ENCODE measurements at regions not wholly inside any gene's neighbourhood (a gene's known extent, or its start where the extent isn't known, plus 50 kb on each side); places are given as distances from the start of the nearest gene placed in this dataset.

GRCh38 chr14:48586099-48586498 lies 910.7 kb upstream of the MDGA2 start:
- TF ChIP-seq CTCF (IDR thresholded peaks at IDR 0.05; ENCODE audit: poor library complexity, severe bottlenecking), result no peak
- Histone ChIP-seq H3K4me1 (ENCODE audit: insufficient read depth, poor library complexity, severe bottlenecking) (no peaks in the 10 kb centered on the region), H3K36me3 (ENCODE audit: low read depth) (no peaks in the 10 kb centered on the region), H3K9me3 (ENCODE audit: severe bottlenecking) (no peaks in the 10 kb centered on the region), H3K27ac (ENCODE audit: poor library complexity, severe bottlenecking) (no peak overlapping the region), H3K4me3 (ENCODE audit: severe bottlenecking) (no peak overlapping the region), H3K27me3 (ENCODE audit: insufficient read depth, poor library complexity, severe bottlenecking) (peaks cover 24% of the 10 kb centered on the region)
- ATAC-seq (ENCODE audit: low read depth), result no peak
- no peak for DNase-seq (ENCODE audit: low spot score)

GRCh38 chr14:48584031-48584430 lies 908.6 kb upstream of the MDGA2 start:
- DNase-seq (ENCODE audit: low spot score), result no peak
- Histone ChIP-seq H3K27me3 (ENCODE audit: insufficient read depth, poor library complexity, severe bottlenecking) (peaks cover 10% of the 10 kb centered on the region), H3K4me1 (ENCODE audit: insufficient read depth, poor library complexity, severe bottlenecking) (no peaks in the 10 kb centered on the region), H3K4me3 (ENCODE audit: severe bottlenecking) (no peak overlapping the region), H3K9me3 (ENCODE audit: severe bottlenecking) (no peaks in the 10 kb centered on the region), H3K27ac (ENCODE audit: poor library complexity, severe bottlenecking) (no peak overlapping the region), H3K36me3 (ENCODE audit: low read depth) (no peaks in the 10 kb centered on the region)
- peak; percentile 74 for ATAC-seq (ENCODE audit: low read depth)
- no peak for TF ChIP-seq CTCF (IDR thresholded peaks at IDR 0.05; ENCODE audit: poor library complexity, severe bottlenecking)

GRCh38 chr14:48582938-48583337 lies 907.5 kb upstream of the MDGA2 start:
- H3K27ac ChIP-seq (ENCODE audit: poor library complexity, severe bottlenecking), result no peak overlapping the region
- no peaks in the 10 kb centered on the region for H3K4me1 ChIP-seq (ENCODE audit: insufficient read depth, poor library complexity, severe bottlenecking)
- ATAC-seq (ENCODE audit: low read depth), result no peak
- H3K4me3 ChIP-seq (ENCODE audit: severe bottlenecking), result no peak overlapping the region
- no peaks in the 10 kb centered on the region for H3K9me3 ChIP-seq (ENCODE audit: severe bottlenecking)
- H3K36me3 ChIP-seq (ENCODE audit: low read depth), result no peaks in the 10 kb centered on the region
- DNase-seq (ENCODE audit: low spot score), result no peak
- H3K27me3 ChIP-seq (ENCODE audit: insufficient read depth, poor library complexity, severe bottlenecking), result peaks cover 14% of the 10 kb centered on the region
- no peak for TF ChIP-seq CTCF (IDR thresholded peaks at IDR 0.05; ENCODE audit: poor library complexity, severe bottlenecking)

GRCh38 chr14:48580692-48581091 lies 905.3 kb upstream of the MDGA2 start:
- TF ChIP-seq CTCF (IDR thresholded peaks at IDR 0.05; ENCODE audit: poor library complexity, severe bottlenecking), result no peak

GRCh38 chr14:48575772-48576171 lies 900.4 kb upstream of the MDGA2 start:
- ATAC-seq (ENCODE audit: low read depth), result no peak
- Histone ChIP-seq H3K36me3 (ENCODE audit: low read depth) (no peaks in the 10 kb centered on the region), H3K4me3 (ENCODE audit: severe bottlenecking) (no peak overlapping the region), H3K27ac (ENCODE audit: poor library complexity, severe bottlenecking) (no peak overlapping the region), H3K9me3 (ENCODE audit: severe bottlenecking) (no peaks in the 10 kb centered on the region), H3K4me1 (ENCODE audit: insufficient read depth, poor library complexity, severe bottlenecking) (no peaks in the 10 kb centered on the region), H3K27me3 (ENCODE audit: insufficient read depth, poor library complexity, severe bottlenecking) (peaks cover 6% of the 10 kb centered on the region)
- DNase-seq (ENCODE audit: low spot score), result no peak
- TF ChIP-seq CTCF (IDR thresholded peaks at IDR 0.05; ENCODE audit: poor library complexity, severe bottlenecking), result no peak

More at GRCh38 chr14:48580692-48581091, 905.3 kb upstream of the MDGA2 start:
- Histone ChIP-seq H3K4me1 (ENCODE audit: insufficient read depth, poor library complexity, severe bottlenecking) (no peaks in the 10 kb centered on the region), H3K9me3 (ENCODE audit: severe bottlenecking) (no peaks in the 10 kb centered on the region), H3K36me3 (ENCODE audit: low read depth) (no peaks in the 10 kb centered on the region), H3K27ac (ENCODE audit: poor library complexity, severe bottlenecking) (no peak overlapping the region), H3K27me3 (ENCODE audit: insufficient read depth, poor library complexity, severe bottlenecking) (peaks cover 16% of the 10 kb centered on the region), H3K4me3 (ENCODE audit: severe bottlenecking) (no peak overlapping the region)
- DNase-seq (ENCODE audit: low spot score) (no peak), ATAC-seq (ENCODE audit: low read depth) (no peak)

Data from RWPE2 (cell line).